Neural progenitor cell (in vitro differentiated cells): ENCODE measurements at regions not wholly inside any gene's neighbourhood (a gene's known extent, or its start where the extent isn't known, plus 50 kb on each side); places are given as distances from the start of the nearest gene placed in this dataset.

Experiments used
- DNase-seq: peaks from one replicate; pipeline ENCODE4 v3.0.0-alpha.2; 2016; ENCODE audit warnings: low spot score
- H2AFZ ChIP-seq: fragments of 200-600 bp; sonication (generic); replicated peaks from 2 replicates; pipeline ENCODE4 v1.6.1; 2016; ENCODE audit warnings: antibody characterized with exemption
- H3F3A ChIP-seq: fragments of 200-600 bp; sonication (generic); 2 replicates; pipeline ENCODE4 v1.6.1; 2016; ENCODE audit warnings: antibody characterized with exemption, low read depth
- H3K27ac ChIP-seq: fragments of 200-600 bp; sonication (generic); 2 replicates; pipeline ENCODE4 v1.5.1; 2016; ENCODE audit warnings: mild to moderate bottlenecking
- H3K27me3 ChIP-seq: fragments of 200-600 bp; sonication (generic); 2 replicates; pipeline ENCODE4 v1.6.1; 2016; ENCODE audit warnings: mild to moderate bottlenecking, moderate library complexity
- H3K36me3 ChIP-seq: fragments of 200-600 bp; sonication (generic); 2 replicates; pipeline ENCODE4 v1.5.1; 2016
- H3K4me1 ChIP-seq: fragments of 200-600 bp; sonication (generic); 2 replicates; pipeline ENCODE4 v1.6.1; 2016; ENCODE audit warnings: mixed run types
- H3K4me2 ChIP-seq: fragments of 200-600 bp; sonication (generic); 2 replicates; pipeline ENCODE4 v1.6.1; 2016
- H3K4me3 ChIP-seq: fragments of 200-600 bp; sonication (generic); 2 replicates; pipeline ENCODE4 v1.5.1; 2016
- H3K79me2 ChIP-seq: fragments of 200-600 bp; sonication (generic); 2 replicates; pipeline ENCODE4 v1.6.1; 2016; ENCODE audit warnings: low read depth
- H3K9ac ChIP-seq: fragments of 200-600 bp; sonication (generic); 2 replicates; pipeline ENCODE4 v1.6.1; 2016
- H3K9me3 ChIP-seq: fragments of 200-600 bp; sonication (generic); 2 replicates; pipeline ENCODE4 v1.5.1; 2016; ENCODE audit warnings: low read depth
- H4K20me1 ChIP-seq: fragments of 200-600 bp; sonication (generic); 2 replicates; pipeline ENCODE4 v1.6.1; 2016; ENCODE audit warnings: low read depth
- H3K27ac Mint-ChIP-seq: 3 replicates; pipeline ENCODE4 v1.8.0; 2021; ENCODE audit warnings: mixed read lengths
- H3K27me3 Mint-ChIP-seq: 2 replicates; pipeline ENCODE4 v1.8.0; 2022; ENCODE audit warnings: low read depth, mild to moderate bottlenecking, inconsistent platforms, moderate library complexity, mixed read lengths; ENCODE audit not compliant: insufficient read depth
- H3K36me3 Mint-ChIP-seq: 3 replicates; pipeline ENCODE4 v1.8.0; 2021; ENCODE audit warnings: mixed read lengths
- H3K4me1 Mint-ChIP-seq: 3 replicates; pipeline ENCODE4 v1.8.0; 2021; ENCODE audit warnings: mixed read lengths
- H3K4me3 Mint-ChIP-seq: 3 replicates; pipeline ENCODE4 v1.8.0; 2021; ENCODE audit warnings: mild to moderate bottlenecking, moderate library complexity, mixed read lengths
- H3K9me3 Mint-ChIP-seq: 3 replicates; pipeline ENCODE4 v1.8.0; 2020; ENCODE audit warnings: mixed read lengths
- EZH2 ChIP-seq: fragments of 200-600 bp; sonication (generic); IDR thresholded peaks from 2 replicates; pipeline ENCODE4 v1.6.1; 2017; ENCODE audit warnings: antibody characterized with exemption, mild to moderate bottlenecking, moderate library complexity
- EZH2phosphoT487 ChIP-seq: fragments of 200-600 bp; sonication (generic); IDR thresholded peaks from 2 replicates; pipeline ENCODE4 v1.6.1; 2017; ENCODE audit warnings: antibody characterized with exemption
- TF ChIP-seq, protein P1 (sequence below): fragments of 200-600 bp; sonication (generic); IDR thresholded peaks from 2 replicates; pipeline ENCODE4 v1.5.1; 2017; ENCODE audit warnings: antibody characterized with exemption, mild to moderate bottlenecking

DNA sequence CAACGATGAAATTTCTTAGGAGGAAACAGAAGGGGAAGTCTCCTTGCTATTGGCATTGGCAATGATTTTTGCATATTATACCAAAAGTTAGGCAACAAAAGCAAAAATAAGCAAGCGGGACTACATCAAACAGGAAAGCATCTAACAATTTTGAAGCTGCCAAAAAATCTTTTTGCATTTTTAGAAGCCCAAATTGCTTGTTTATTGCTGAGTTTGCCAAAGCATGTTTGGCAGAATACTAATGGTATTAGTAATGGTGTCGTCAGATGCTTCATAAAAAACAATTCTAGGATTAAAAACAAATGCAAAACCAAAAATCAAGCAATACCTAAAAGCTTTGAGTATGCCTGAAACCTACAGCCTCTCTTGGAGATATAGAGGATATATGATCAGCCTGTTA lies 80.0 kb downstream of the GALR1 start:
- Histone ChIP-seq H3K9me3 (no peaks in the 10 kb centered on the region), H4K20me1 (no peaks in the 10 kb centered on the region), H3K4me3 (no peak overlapping the region), H3K27ac (no peak overlapping the region), H3F3A (no peaks in the 10 kb centered on the region), H3K36me3 (no peaks in the 10 kb centered on the region), H3K27me3 (no peaks in the 10 kb centered on the region), H3K4me2 (no peak overlapping the region), H3K9ac (no peak overlapping the region), H3K4me1 (no peaks in the 10 kb centered on the region), H3K79me2 (no peaks in the 10 kb centered on the region), H2AFZ (no peak overlapping the region)
- H3K27me3 Mint-ChIP-seq, result peaks cover 2% of the 10 kb centered on the region
- H3K9me3 Mint-ChIP-seq, result no peaks in the 10 kb centered on the region
- no peak for DNase-seq
- H3K4me1 Mint-ChIP-seq, result no peaks in the 10 kb centered on the region
- no peaks in the 10 kb centered on the region for H3K36me3 Mint-ChIP-seq
- no peak overlapping the region for H3K4me3 Mint-ChIP-seq
- TF ChIP-seq, protein P1, sequence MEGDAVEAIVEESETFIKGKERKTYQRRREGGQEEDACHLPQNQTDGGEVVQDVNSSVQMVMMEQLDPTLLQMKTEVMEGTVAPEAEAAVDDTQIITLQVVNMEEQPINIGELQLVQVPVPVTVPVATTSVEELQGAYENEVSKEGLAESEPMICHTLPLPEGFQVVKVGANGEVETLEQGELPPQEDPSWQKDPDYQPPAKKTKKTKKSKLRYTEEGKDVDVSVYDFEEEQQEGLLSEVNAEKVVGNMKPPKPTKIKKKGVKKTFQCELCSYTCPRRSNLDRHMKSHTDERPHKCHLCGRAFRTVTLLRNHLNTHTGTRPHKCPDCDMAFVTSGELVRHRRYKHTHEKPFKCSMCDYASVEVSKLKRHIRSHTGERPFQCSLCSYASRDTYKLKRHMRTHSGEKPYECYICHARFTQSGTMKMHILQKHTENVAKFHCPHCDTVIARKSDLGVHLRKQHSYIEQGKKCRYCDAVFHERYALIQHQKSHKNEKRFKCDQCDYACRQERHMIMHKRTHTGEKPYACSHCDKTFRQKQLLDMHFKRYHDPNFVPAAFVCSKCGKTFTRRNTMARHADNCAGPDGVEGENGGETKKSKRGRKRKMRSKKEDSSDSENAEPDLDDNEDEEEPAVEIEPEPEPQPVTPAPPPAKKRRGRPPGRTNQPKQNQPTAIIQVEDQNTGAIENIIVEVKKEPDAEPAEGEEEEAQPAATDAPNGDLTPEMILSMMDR, result no peak
- TF ChIP-seq EZH2phosphoT487, result no peak
- no peak for TF ChIP-seq EZH2
- no peak overlapping the region for H3K27ac Mint-ChIP-seq

DNA sequence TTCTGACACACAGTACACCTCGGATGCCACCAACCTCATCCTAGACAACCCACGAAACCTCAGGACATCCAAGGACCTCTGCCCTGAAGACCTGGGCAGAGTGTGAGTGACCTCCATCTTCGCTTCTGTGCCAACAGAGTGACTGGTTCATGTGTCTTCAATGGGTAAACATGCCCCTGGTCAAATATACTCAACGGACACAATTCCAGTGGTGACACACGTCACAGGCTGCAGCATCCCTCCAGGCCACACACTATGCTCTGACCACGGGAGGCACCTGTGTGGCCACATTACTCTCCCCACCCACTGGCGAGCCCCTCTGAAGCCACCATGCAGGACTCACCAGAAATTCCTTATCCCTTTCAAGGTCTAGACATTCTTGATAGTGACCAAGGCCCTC lies 85.2 kb downstream of the GALR1 start:
- Mint-ChIP-seq H3K27ac (no peak overlapping the region), H3K36me3 (no peaks in the 10 kb centered on the region), H3K27me3 (peaks cover 5% of the 10 kb centered on the region), H3K4me3 (no peak overlapping the region), H3K9me3 (no peaks in the 10 kb centered on the region), H3K4me1 (peaks cover 3% of the 10 kb centered on the region)
- no peak overlapping the region for H3K4me3 ChIP-seq
- no peaks in the 10 kb centered on the region for H3K27me3 ChIP-seq
- H3K4me1 ChIP-seq, result no peaks in the 10 kb centered on the region
- no peak for TF ChIP-seq EZH2
- no peak for TF ChIP-seq EZH2phosphoT487
- TF ChIP-seq, protein P1, result no peak
- H3K4me2 ChIP-seq, result no peak overlapping the region
- H2AFZ ChIP-seq, result no peak overlapping the region
- no peak overlapping the region for H3K27ac ChIP-seq
- DNase-seq, result no peak
- H3K9ac ChIP-seq, result no peak overlapping the region
- no peaks in the 10 kb centered on the region for H3K9me3 ChIP-seq
- H3K36me3 ChIP-seq, result no peaks in the 10 kb centered on the region
- no peaks in the 10 kb centered on the region for H3K79me2 ChIP-seq
- no peaks in the 10 kb centered on the region for H4K20me1 ChIP-seq
- no peaks in the 10 kb centered on the region for H3F3A ChIP-seq

DNA sequence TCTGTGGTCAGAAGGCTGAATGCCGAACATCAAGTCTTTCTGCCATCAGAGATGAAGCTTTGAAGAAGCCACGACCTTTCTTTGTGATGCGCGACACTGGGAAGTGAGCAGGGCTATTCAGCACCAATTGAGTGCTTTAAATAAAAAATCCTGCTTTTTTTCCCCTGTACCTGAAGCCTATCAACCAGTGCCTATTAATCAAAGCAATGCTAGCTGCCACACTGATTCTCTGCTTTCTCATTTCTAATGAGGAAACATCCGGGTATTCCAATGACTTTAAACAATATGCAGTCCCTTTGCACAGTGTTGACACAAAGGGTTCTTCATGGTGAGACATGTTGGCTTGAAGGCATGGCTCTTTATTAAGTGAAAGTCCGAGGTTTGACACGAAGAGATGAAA lies 88.0 kb downstream of the GALR1 start:
- Histone ChIP-seq H3K4me3 (no peak overlapping the region), H3K4me2 (no peak overlapping the region), H3K27ac (no peak overlapping the region), H4K20me1 (no peaks in the 10 kb centered on the region), H3K9ac (no peak overlapping the region), H3K4me1 (no peaks in the 10 kb centered on the region), H3K27me3 (no peaks in the 10 kb centered on the region), H3K79me2 (no peaks in the 10 kb centered on the region), H3F3A (no peaks in the 10 kb centered on the region), H3K36me3 (no peaks in the 10 kb centered on the region), H2AFZ (no peak overlapping the region), H3K9me3 (no peaks in the 10 kb centered on the region)
- H3K36me3 Mint-ChIP-seq, result no peaks in the 10 kb centered on the region
- H3K9me3 Mint-ChIP-seq, result no peaks in the 10 kb centered on the region
- peaks cover 8% of the 10 kb centered on the region for H3K27me3 Mint-ChIP-seq
- H3K4me3 Mint-ChIP-seq, result no peak overlapping the region
- no peak overlapping the region for H3K27ac Mint-ChIP-seq
- TF ChIP-seq, protein P1, result no peak
- TF ChIP-seq EZH2phosphoT487 (no peak), EZH2 (no peak)
- DNase-seq, result no peak
- H3K4me1 Mint-ChIP-seq, result peaks cover 8% of the 10 kb centered on the region

DNA sequence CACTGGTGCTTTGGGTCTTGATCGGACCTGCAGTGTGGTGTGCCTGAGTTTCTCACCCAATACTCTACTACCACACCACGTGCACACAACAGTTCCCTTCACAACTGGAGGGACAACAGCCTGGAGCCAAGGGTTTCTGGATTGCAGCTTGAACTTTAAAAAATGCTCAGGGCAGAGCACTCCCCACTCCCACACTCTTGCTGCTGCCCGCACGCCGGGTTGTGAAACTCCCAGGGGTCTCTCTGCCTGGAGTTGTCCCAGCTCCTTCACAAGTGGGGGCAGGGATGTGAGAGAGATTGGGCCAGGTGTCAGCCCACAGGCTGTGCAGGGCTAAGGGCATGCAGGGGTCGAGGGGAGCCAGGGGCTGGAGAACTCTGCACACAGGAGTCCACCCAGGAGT lies 89.4 kb downstream of the GALR1 start:
- H3K9me3 ChIP-seq, result no peaks in the 10 kb centered on the region
- no peak for TF ChIP-seq EZH2phosphoT487
- no peak for TF ChIP-seq EZH2
- TF ChIP-seq, protein P1, result no peak
- no peaks in the 10 kb centered on the region for H3F3A ChIP-seq
- no peak overlapping the region for H3K4me3 Mint-ChIP-seq
- H2AFZ ChIP-seq, result no peak overlapping the region
- peaks cover 8% of the 10 kb centered on the region for H3K27me3 Mint-ChIP-seq
- H3K79me2 ChIP-seq, result no peaks in the 10 kb centered on the region
- H3K9ac ChIP-seq, result no peak overlapping the region
- H3K4me1 ChIP-seq, result no peaks in the 10 kb centered on the region
- no peaks in the 10 kb centered on the region for H3K27me3 ChIP-seq
- peaks cover 9% of the 10 kb centered on the region for H3K4me1 Mint-ChIP-seq
- H3K27ac Mint-ChIP-seq, result no peak overlapping the region
- no peak overlapping the region for H3K4me3 ChIP-seq
- H3K9me3 Mint-ChIP-seq, result no peaks in the 10 kb centered on the region
- no peaks in the 10 kb centered on the region for H3K36me3 ChIP-seq
- H3K4me2 ChIP-seq, result no peak overlapping the region
- no peaks in the 10 kb centered on the region for H3K36me3 Mint-ChIP-seq
- no peaks in the 10 kb centered on the region for H4K20me1 ChIP-seq
- DNase-seq, result no peak
- no peak overlapping the region for H3K27ac ChIP-seq
